ENCODE measurements at regions not wholly inside any gene's neighbourhood (a gene's known extent, or its start where the extent isn't known, plus 50 kb on each side); places are given as distances from the start of the nearest gene placed in this dataset.
A peak's percentile ranks its signal among the peaks of the same experiment; 100 is the strongest.

DNA sequence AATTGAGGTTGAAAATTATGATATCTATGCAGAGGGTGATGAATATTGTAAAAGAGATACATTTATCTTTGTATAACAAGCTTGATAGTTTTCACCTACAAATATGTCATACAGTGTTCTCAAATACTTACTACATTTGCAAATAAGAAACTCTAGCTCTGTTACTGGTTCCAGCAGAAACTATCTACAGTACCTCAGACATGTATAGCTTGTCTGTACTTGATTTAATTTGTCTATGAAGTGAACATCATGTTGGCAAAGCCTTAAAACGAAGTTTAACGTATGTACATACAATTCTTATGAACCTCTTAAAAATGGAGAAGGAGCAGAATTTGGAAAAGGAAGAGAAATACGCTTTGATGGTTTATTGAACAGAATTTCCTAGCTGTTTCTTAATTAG is 201.4 kb upstream of the MARCKS start:
- H3K27ac ChIP-seq: peak overlapping the region in 1 of 2 experiments; percentile 12; a peak in 1 of 6 replicates
- TF ChIP-seq CHD4 (IDR thresholded peaks at IDR 0.05; ENCODE audit: borderline replicate concordance) (no peak), RARB (CRISPR knock-in tag; IDR thresholded peaks at IDR 0.05) (no peak), RNF2 (IDR thresholded peaks at IDR 0.05; ENCODE audit: borderline replicate concordance, low read depth) (no peak), JUN (IDR thresholded peaks at IDR 0.05) (no peak)
- no peak for DNase-seq (ENCODE audit: low read depth in 1 of 2, low spot score in 1 of 2)
- H3K4me2 ChIP-seq: no peak overlapping the region
- H3K4me3 ChIP-seq: no peak overlapping the region
- no peak for ATAC-seq
- CTCF ChIA-PET: no interaction called here
- 93% methylated on average over 3 of the region's 3 CpGs for WGBS (ENCODE audit: missing lambda C conversion rate)
- peaks cover 18% of the 10 kb centered on the region for H3K4me1 ChIP-seq
- no peaks in the 10 kb centered on the region for H3K9me3 ChIP-seq
- POLR2A ChIA-PET: no interaction called here
- FAIRE-seq: no peak

DNA sequence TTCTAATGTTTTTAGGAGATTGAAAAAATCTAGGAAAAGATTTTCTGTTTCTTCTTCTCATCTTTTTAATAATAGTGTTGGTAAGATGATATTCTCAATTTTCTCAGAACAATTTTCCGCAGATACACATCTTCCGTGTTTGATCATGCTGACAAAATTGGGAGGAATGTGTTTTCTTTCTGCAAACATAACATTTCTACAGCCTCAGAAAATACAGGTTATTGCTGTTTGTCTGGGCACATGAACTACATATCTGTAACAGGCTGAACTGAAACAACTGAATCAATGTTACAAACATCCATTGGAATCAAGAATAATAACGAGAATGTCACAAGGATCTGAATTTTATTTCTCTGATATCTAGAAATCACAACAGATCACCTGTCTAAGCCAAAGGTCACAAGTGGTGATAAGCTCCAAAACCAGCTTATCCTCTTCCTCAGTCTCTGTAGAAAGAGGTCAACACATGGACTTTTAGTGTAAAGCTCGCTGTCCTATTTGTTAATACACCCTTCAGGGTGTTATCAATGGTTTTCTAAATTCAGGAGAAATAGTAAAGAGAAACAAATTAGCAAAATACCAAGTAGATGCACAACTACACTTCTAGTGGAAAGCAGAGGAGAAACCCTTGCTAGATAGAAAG is 197.3 kb upstream of the MARCKS start:
- ChIA-PET POLR2A (no interaction called here), CTCF (interaction anchor here (1.7 kb wide), 1 partner anchor 13 kb away, joined by 4 read pairs; no protein-coding TSS in a partner anchor)
- 87% methylated on average over 4 of the region's 4 CpGs for WGBS (ENCODE audit: missing lambda C conversion rate)
- no peak overlapping the region for H3K27ac ChIP-seq
- FAIRE-seq: no peak
- TF ChIP-seq HEYL (CRISPR knock-in tag; IDR thresholded peaks at IDR 0.05) (no peak), NFE2L2 (conservative IDR thresholded peaks at IDR 0.05; ENCODE audit: low read length) (no peak), HOXB5 (CRISPR knock-in tag; IDR thresholded peaks at IDR 0.05) (no peak), KDM1A (IDR thresholded peaks at IDR 0.05; ENCODE audit: low read depth) (no peak), EHF (CRISPR knock-in tag; IDR thresholded peaks at IDR 0.05) (no peak), RAD21 (conservative IDR thresholded peaks at IDR 0.05 in 1 of 2, IDR thresholded peaks at IDR 0.05 in 1 of 2) (no peak), RNF2 (IDR thresholded peaks at IDR 0.05; ENCODE audit: borderline replicate concordance, low read depth) (no peak), POLR2AphosphoS2 (conservative IDR thresholded peaks at IDR 0.05; ENCODE audit: low read length) (no peak)
- TF ChIP-seq, protein P1, sequence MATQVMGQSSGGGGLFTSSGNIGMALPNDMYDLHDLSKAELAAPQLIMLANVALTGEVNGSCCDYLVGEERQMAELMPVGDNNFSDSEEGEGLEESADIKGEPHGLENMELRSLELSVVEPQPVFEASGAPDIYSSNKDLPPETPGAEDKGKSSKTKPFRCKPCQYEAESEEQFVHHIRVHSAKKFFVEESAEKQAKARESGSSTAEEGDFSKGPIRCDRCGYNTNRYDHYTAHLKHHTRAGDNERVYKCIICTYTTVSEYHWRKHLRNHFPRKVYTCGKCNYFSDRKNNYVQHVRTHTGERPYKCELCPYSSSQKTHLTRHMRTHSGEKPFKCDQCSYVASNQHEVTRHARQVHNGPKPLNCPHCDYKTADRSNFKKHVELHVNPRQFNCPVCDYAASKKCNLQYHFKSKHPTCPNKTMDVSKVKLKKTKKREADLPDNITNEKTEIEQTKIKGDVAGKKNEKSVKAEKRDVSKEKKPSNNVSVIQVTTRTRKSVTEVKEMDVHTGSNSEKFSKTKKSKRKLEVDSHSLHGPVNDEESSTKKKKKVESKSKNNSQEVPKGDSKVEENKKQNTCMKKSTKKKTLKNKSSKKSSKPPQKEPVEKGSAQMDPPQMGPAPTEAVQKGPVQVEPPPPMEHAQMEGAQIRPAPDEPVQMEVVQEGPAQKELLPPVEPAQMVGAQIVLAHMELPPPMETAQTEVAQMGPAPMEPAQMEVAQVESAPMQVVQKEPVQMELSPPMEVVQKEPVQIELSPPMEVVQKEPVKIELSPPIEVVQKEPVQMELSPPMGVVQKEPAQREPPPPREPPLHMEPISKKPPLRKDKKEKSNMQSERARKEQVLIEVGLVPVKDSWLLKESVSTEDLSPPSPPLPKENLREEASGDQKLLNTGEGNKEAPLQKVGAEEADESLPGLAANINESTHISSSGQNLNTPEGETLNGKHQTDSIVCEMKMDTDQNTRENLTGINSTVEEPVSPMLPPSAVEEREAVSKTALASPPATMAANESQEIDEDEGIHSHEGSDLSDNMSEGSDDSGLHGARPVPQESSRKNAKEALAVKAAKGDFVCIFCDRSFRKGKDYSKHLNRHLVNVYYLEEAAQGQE (IDR thresholded peaks at IDR 0.05): no peak
- TF ChIP-seq, protein P2, sequence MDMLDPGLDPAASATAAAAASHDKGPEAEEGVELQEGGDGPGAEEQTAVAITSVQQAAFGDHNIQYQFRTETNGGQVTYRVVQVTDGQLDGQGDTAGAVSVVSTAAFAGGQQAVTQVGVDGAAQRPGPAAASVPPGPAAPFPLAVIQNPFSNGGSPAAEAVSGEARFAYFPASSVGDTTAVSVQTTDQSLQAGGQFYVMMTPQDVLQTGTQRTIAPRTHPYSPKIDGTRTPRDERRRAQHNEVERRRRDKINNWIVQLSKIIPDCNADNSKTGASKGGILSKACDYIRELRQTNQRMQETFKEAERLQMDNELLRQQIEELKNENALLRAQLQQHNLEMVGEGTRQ (IDR thresholded peaks at IDR 0.05): no peak
- TF ChIP-seq, protein P3, sequence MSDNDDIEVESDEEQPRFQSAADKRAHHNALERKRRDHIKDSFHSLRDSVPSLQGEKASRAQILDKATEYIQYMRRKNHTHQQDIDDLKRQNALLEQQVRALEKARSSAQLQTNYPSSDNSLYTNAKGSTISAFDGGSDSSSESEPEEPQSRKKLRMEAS (IDR thresholded peaks at IDR 0.05): no peak
- TF ChIP-seq, protein P4, sequence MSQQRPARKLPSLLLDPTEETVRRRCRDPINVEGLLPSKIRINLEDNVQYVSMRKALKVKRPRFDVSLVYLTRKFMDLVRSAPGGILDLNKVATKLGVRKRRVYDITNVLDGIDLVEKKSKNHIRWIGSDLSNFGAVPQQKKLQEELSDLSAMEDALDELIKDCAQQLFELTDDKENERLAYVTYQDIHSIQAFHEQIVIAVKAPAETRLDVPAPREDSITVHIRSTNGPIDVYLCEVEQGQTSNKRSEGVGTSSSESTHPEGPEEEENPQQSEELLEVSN (IDR thresholded peaks at IDR 0.05; ENCODE audit: borderline replicate concordance, low read depth): no peak
- TF ChIP-seq, protein P5, sequence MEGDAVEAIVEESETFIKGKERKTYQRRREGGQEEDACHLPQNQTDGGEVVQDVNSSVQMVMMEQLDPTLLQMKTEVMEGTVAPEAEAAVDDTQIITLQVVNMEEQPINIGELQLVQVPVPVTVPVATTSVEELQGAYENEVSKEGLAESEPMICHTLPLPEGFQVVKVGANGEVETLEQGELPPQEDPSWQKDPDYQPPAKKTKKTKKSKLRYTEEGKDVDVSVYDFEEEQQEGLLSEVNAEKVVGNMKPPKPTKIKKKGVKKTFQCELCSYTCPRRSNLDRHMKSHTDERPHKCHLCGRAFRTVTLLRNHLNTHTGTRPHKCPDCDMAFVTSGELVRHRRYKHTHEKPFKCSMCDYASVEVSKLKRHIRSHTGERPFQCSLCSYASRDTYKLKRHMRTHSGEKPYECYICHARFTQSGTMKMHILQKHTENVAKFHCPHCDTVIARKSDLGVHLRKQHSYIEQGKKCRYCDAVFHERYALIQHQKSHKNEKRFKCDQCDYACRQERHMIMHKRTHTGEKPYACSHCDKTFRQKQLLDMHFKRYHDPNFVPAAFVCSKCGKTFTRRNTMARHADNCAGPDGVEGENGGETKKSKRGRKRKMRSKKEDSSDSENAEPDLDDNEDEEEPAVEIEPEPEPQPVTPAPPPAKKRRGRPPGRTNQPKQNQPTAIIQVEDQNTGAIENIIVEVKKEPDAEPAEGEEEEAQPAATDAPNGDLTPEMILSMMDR (IDR thresholded peaks at IDR 0.05): no peak
- no peak overlapping the region for H3K4me2 ChIP-seq
- ATAC-seq: no peak
- H3K4me3 ChIP-seq: no peak overlapping the region
- no peak for DNase-seq (ENCODE audit: low read depth in 1 of 2, low spot score in 1 of 2)
- peaks cover 4% of the 10 kb centered on the region; the same call in 2 of the 3 replicates for H3K4me1 ChIP-seq
- no peaks in the 10 kb centered on the region for H3K9me3 ChIP-seq

Measured in A549 (cell line).